Spinal cord (tissue), 9 donors: ENCODE measurements at regions not wholly inside any gene's neighbourhood (a gene's known extent, or its start where the extent isn't known, plus 50 kb on each side); places are given as distances from the start of the nearest gene placed in this dataset.
"Not testable (repeated sequence)": the region's sequence is repeated elsewhere in the genome, so short reads cannot be mapped to it uniquely, and the experiment has no call there.

Experiments
- DNase-seq, 6 donors: peaks; one replicate each; pipeline versions ENCODE4 v3.0.0 to v3.0.0-alpha.2; 2013 to 2015; ENCODE audit warnings: low spot score in 6 of 6, low read depth in 4 of 6
- H3K27ac ChIP-seq: one replicate; pipeline ENCODE4 v1.5.1; 2013; ENCODE audit warnings: low read depth, low read length, control low read depth
- H3K27me3 ChIP-seq: one replicate; pipeline ENCODE4 v1.6.1; 2013; ENCODE audit warnings: low read length; ENCODE audit not compliant: control insufficient read depth, insufficient read depth
- H3K36me3 ChIP-seq: one replicate; pipeline ENCODE4 v1.6.1; 2013; ENCODE audit warnings: low read length; ENCODE audit not compliant: control insufficient read depth, insufficient read depth
- H3K4me1 ChIP-seq: one replicate; pipeline ENCODE4 v1.6.1; 2013; ENCODE audit warnings: low read length; ENCODE audit not compliant: control insufficient read depth, insufficient read depth
- H3K4me3 ChIP-seq: one replicate; pipeline ENCODE4 v1.5.1; 2013; ENCODE audit warnings: low read depth, low read length, control low read depth
- H3K9me3 ChIP-seq: one replicate; pipeline ENCODE4 v1.6.1; 2013; ENCODE audit warnings: low read length; ENCODE audit not compliant: control insufficient read depth, insufficient read depth
- WGBS: methylation state at CpG from one replicate; pipeline ENCODE4 v1.1.5; 2013; ENCODE audit warnings: missing lambda C conversion rate; ENCODE audit not compliant: insufficient coverage; 5-methylcytosine and 5-hydroxymethylcytosine counted together
- donor health status: healthy.

GRCh38 chrX:122203399-122203798 is 980.7 kb upstream of the GRIA3 start:
- Histone ChIP-seq H3K4me3 (no peak overlapping the region), H3K9me3 (no peaks in the 10 kb centered on the region), H3K27ac (no peak overlapping the region), H3K4me1 (no peaks in the 10 kb centered on the region), H3K36me3 (no peaks in the 10 kb centered on the region), H3K27me3 (no peaks in the 10 kb centered on the region)
- WGBS, result 26% methylated on average over 2 of the region's 3 CpGs
- DNase-seq, result no peak

DNA sequence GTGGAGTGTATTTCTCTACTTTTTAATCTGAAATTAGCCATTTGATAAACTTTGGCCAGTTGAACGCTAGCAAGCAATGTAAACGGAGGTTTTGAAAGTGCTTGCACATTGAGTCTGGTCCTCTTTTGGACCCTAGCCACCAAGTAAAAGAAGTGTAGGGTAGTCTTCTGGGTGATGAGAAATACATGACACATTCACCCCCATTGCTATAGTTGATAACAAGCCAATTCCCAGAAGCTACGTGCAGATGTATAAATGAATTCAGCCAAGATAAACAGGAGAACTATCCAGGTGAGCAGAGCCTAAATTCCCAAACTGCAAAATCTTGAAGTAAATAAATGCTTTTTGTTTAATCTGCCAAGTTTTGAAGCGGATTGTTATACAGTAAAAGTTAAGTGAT is 965.4 kb upstream of the GRIA3 start:
- no peaks in the 10 kb centered on the region for H3K27me3 ChIP-seq
- DNase-seq, result no peak
- H3K27ac ChIP-seq, result no peak overlapping the region
- H3K9me3 ChIP-seq, result no peaks in the 10 kb centered on the region
- no peak overlapping the region for H3K4me3 ChIP-seq
- no peaks in the 10 kb centered on the region for H3K4me1 ChIP-seq
- no peaks in the 10 kb centered on the region for H3K36me3 ChIP-seq
- no CpG with 5 or more reads among the region's 4 CpGs for WGBS

- no CpG with 5 or more reads among the region's 1 CpG for WGBS
- no peak overlapping the region for H3K27ac ChIP-seq
- H3K9me3 ChIP-seq, result no peaks in the 10 kb centered on the region
- DNase-seq, result no peak
- H3K4me1 ChIP-seq, result no peaks in the 10 kb centered on the region
- H3K36me3 ChIP-seq, result no peaks in the 10 kb centered on the region
- no peaks in the 10 kb centered on the region for H3K27me3 ChIP-seq
- H3K4me3 ChIP-seq, result no peak overlapping the region
These were observed 964.9 kb upstream of the GRIA3 start for GRCh38 chrX:122219226-122219625.

DNA sequence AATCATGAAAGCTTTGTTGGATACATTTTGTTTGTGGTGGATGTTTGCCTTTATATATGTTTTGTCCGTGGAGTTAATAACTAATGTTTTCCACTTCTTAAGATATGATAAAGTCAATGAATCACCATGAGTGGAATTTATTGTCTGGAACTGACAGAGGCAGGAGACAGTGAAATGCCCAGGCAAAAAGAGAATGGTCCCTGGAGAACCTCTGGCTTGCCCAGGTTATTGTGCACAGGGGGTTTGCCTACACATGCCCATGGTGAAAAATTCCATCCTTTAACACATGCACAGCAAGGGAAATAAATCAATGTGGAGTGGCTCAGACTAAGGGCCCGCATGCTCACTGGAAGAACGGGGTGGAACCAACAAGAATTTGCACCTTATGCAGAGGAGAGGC is 964.3 kb upstream of the GRIA3 start:
- 76% methylated on average over 2 of the region's 3 CpGs for WGBS
- H3K4me1 ChIP-seq, result no peaks in the 10 kb centered on the region
- no peaks in the 10 kb centered on the region for H3K36me3 ChIP-seq
- H3K27me3 ChIP-seq, result no peaks in the 10 kb centered on the region
- no peaks in the 10 kb centered on the region for H3K9me3 ChIP-seq
- H3K27ac ChIP-seq, result no peak overlapping the region
- no peak overlapping the region for H3K4me3 ChIP-seq
- DNase-seq, result no peak

DNA sequence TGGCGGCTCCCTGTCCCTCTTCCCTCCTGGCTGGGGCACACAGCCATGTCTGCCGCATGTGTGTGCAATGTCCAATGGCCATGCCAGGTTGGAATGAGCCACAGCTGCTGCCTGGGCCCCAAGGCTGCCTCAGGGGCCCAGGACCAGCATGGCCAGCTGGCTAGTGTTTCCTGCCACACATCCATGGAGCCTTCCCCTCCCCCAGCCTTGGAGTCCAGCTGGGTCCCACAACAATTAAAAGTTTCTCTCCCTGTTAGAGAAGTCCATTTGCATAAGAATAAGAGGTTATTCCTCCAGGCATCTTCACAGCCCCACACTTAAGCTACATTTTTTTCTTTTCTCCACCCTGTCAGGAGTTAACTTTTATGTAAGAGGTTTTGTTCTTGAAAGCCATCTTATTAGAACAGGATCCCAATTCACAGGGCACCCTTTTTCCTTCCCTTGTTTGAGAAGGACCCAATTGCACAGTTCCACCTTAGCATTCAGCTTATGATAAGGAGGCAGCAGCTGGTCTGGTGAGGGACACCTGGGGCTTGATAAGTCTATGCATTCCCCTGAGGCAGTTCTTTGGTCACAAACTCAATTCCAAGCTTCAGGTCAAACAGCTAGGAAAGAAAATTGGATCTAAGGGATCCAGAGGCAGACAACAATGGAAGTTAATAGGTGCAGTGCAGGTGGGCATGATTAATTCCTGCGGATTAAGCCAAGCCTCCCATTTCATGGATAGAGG is 963.3 kb upstream of the GRIA3 start:
- H3K4me1 ChIP-seq, result no peaks in the 10 kb centered on the region
- no peak for DNase-seq
- WGBS, result 37% methylated on average over 3 of the region's 3 CpGs

GRCh38 chrX:122221810-122222209 is 962.3 kb upstream of the GRIA3 start:
- not testable (repeated sequence) for H3K9me3 ChIP-seq, H3K27me3 ChIP-seq, H3K4me1 ChIP-seq, H3K4me3 ChIP-seq, H3K36me3 ChIP-seq, H3K27ac ChIP-seq, DNase-seq
- 42% methylated on average over 2 of the region's 4 CpGs for WGBS

More for the DNA sequence above, 963.3 kb upstream of the GRIA3 start:
- H3K9me3 ChIP-seq, result no peaks in the 10 kb centered on the region
- no peaks in the 10 kb centered on the region for H3K36me3 ChIP-seq
- no peaks in the 10 kb centered on the region for H3K27me3 ChIP-seq
- H3K27ac ChIP-seq, result no peak overlapping the region
- no peak overlapping the region for H3K4me3 ChIP-seq

- H3K27ac ChIP-seq, H3K9me3 ChIP-seq, H3K4me1 ChIP-seq, H3K4me3 ChIP-seq, DNase-seq, H3K36me3 ChIP-seq, H3K27me3 ChIP-seq: not testable (repeated sequence)
- no CpG with 5 or more reads among the region's 9 CpGs for WGBS
These were observed 959.9 kb upstream of the GRIA3 start for GRCh38 chrX:122224137-122224536.

GRCh38 chrX:122238801-122239200 is 945.3 kb upstream of the GRIA3 start:
- H3K27ac ChIP-seq, result no peak overlapping the region
- DNase-seq, result no peak
- H3K36me3 ChIP-seq, result no peaks in the 10 kb centered on the region
- no peak overlapping the region for H3K4me3 ChIP-seq
- no peaks in the 10 kb centered on the region for H3K27me3 ChIP-seq
- H3K4me1 ChIP-seq, result no peaks in the 10 kb centered on the region
- H3K9me3 ChIP-seq, result no peaks in the 10 kb centered on the region

DNA sequence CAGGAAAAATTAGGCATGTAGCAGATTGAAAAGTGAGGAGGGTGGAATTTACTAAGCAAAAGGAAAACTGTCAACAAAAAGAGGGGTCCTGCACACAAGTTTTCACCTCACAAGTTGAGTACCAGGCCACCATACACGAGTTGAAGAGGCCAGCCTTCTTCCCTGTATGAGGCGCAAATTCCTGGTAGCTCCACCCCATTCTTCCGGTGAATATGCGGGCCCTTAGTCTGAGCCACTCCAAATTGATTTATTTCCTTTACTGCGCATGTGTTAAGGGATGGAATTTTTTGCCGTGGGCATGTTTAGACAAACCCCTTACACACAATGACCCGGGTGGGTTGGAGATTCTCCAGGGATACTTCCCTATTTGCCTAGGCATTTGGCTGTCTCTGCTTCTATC is 942.1 kb upstream of the GRIA3 start:
- 20% methylated on average over 1 of the region's 7 CpGs for WGBS

DNA sequence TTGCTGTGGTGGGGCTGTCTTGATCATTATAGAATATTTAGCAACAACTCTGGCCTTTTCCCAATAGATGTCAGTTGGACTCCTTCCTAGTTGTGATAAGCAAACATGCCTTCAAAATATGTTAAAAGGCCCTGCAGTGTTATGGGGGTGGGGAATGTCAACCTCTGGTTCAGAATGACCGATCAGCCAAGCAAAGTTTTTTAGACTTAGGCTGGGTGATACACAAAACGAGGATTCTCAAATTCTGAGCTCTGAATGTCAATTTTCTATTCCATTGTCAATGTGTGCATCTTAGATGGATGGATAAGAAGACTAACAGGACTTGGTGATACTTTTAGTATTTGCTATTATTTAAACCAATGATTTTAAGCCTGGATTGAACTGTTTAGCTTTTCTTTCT is 940.0 kb upstream of the GRIA3 start:
- H3K27me3 ChIP-seq, result no peaks in the 10 kb centered on the region
- no peaks in the 10 kb centered on the region for H3K36me3 ChIP-seq
- H3K4me1 ChIP-seq, result no peaks in the 10 kb centered on the region
- H3K4me3 ChIP-seq, result no peak overlapping the region
- WGBS, result 75% methylated on average over 1 of the region's 2 CpGs
- no peak overlapping the region for H3K27ac ChIP-seq
- DNase-seq, result no peak
- no peaks in the 10 kb centered on the region for H3K9me3 ChIP-seq

More for the DNA sequence above, 942.1 kb upstream of the GRIA3 start:
- Histone ChIP-seq H3K27me3 (no peaks in the 10 kb centered on the region), H3K36me3 (no peaks in the 10 kb centered on the region), H3K9me3 (no peaks in the 10 kb centered on the region), H3K4me1 (no peaks in the 10 kb centered on the region), H3K27ac (no peak overlapping the region), H3K4me3 (no peak overlapping the region)
- no peak for DNase-seq
